WERI-Rb-1 (cell line): ENCODE measurements at regions not wholly inside any gene's neighbourhood (a gene's known extent, or its start where the extent isn't known, plus 50 kb on each side); places are given as distances from the start of the nearest gene placed in this dataset.

Experiments
- DNase-seq: peaks from one replicate; pipeline ENCODE4 v3.0.0-alpha.2; 2020
- H3K27ac ChIP-seq: fragments of 250-450 bp; sonication (Bioruptor Pico); 2 replicates; pipeline ENCODE4 v1.5.1; 2020; ENCODE audit warnings: mild to moderate bottlenecking, moderate library complexity
- H3K27me3 ChIP-seq: fragments of 250-450 bp; sonication (Bioruptor Pico); 2 replicates; pipeline ENCODE4 v1.5.1; 2021; ENCODE audit warnings: mild to moderate bottlenecking, low read depth, moderate library complexity; ENCODE audit not compliant: insufficient read depth, severe bottlenecking
- H3K36me3 ChIP-seq: fragments of 250-450 bp; sonication (Bioruptor Pico); 2 replicates; pipeline ENCODE4 v1.5.1; 2020; ENCODE audit warnings: mild to moderate bottlenecking, moderate library complexity
- H3K4me3 ChIP-seq: 2 replicates; pipeline ENCODE4 v1.5.1; 2011; ENCODE audit warnings: low read depth, mild to moderate bottlenecking, control low read depth, low read length
- H3K9me3 ChIP-seq: fragments of 250-450 bp; sonication (Bioruptor Pico); 2 replicates; pipeline ENCODE4 v1.5.1; 2021; ENCODE audit warnings: mild to moderate bottlenecking, moderate library complexity; ENCODE audit not compliant: severe bottlenecking
- TF ChIP-seq, protein P1 (sequence below): IDR thresholded peaks from 2 replicates; pipeline ENCODE4 v1.5.1; 2011; ENCODE audit warnings: low read depth, mild to moderate bottlenecking, control low read depth, inconsistent platforms, low read length

DNA sequence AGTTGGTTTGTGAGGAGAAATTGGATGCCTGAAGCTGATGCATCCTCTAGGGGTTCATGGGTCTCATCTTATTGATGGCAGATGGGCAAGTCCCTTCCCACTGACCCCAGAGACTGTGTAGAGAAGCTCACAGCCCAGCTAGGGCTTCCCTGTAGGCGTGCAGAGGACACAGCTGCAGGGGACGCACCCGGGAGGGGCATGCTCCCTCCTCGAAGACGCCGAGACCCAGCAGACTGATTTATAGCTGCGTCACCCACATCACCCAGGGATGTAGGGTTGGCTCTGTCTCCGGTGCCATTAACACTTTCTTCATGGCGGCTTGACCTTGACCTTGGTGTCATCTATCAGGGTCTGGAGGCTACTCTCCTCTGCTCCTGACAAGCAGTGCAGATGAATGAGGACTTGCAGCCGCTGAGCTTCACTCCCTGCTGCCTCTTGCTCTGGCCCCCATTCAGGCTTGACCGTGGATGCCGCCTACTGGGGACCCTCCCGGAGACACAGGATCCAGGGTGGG lies 549.7 kb downstream of the TCERG1L start:
- H3K27me3 ChIP-seq, result no peaks in the 10 kb centered on the region
- no peaks in the 10 kb centered on the region for H3K36me3 ChIP-seq
- TF ChIP-seq, protein P1, sequence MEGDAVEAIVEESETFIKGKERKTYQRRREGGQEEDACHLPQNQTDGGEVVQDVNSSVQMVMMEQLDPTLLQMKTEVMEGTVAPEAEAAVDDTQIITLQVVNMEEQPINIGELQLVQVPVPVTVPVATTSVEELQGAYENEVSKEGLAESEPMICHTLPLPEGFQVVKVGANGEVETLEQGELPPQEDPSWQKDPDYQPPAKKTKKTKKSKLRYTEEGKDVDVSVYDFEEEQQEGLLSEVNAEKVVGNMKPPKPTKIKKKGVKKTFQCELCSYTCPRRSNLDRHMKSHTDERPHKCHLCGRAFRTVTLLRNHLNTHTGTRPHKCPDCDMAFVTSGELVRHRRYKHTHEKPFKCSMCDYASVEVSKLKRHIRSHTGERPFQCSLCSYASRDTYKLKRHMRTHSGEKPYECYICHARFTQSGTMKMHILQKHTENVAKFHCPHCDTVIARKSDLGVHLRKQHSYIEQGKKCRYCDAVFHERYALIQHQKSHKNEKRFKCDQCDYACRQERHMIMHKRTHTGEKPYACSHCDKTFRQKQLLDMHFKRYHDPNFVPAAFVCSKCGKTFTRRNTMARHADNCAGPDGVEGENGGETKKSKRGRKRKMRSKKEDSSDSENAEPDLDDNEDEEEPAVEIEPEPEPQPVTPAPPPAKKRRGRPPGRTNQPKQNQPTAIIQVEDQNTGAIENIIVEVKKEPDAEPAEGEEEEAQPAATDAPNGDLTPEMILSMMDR, result no peak
- no peak overlapping the region for H3K27ac ChIP-seq
- no peak for DNase-seq
- peaks cover 4% of the 10 kb centered on the region for H3K9me3 ChIP-seq
- no peak overlapping the region for H3K4me3 ChIP-seq

DNA sequence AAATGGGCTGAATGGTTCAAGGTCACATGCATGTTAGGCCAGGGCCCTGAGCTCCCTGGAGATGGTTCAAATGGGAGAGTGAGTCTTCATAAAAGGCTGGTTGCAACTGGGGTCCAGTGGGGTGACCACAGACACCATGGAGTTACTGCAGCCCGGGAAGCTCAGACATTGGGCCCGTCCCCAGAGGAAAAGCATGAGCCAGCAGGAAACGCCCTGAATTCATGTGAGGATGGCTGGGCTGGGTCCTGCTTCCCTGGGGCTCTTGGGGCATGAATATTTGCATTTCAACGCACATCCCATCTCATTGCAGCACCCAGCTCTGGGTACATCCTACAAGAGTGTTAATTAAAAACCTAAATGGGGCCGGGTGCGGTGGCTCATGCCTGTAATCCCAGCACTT lies 549.0 kb downstream of the TCERG1L start:
- peaks cover 4% of the 10 kb centered on the region for H3K9me3 ChIP-seq

DNA sequence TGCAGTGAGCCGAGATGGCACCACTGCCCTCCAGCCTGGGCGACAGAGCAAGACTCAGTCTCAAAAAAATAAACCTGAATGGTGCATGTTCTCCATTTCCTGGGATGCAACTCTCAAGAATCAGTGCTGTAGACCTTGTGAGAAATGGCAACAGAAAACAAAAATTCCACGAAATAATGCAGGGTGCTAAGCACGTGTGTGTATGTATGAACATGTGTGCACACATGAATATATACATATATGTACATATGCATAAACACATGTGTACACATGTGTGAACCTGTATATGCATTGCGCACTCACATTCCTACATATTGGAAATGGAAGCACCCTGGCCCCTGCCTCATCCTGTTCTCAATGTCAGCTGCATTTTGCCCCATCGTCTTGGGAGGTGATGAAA lies 548.5 kb downstream of the TCERG1L start:
- no peak overlapping the region for H3K27ac ChIP-seq
- H3K36me3 ChIP-seq, result no peaks in the 10 kb centered on the region
- TF ChIP-seq, protein P1, result no peak
- peaks cover 8% of the 10 kb centered on the region for H3K9me3 ChIP-seq
- no peak for DNase-seq
- no peak overlapping the region for H3K4me3 ChIP-seq
- H3K27me3 ChIP-seq, result no peaks in the 10 kb centered on the region

More for the DNA sequence above, 549.0 kb downstream of the TCERG1L start:
- Histone ChIP-seq H3K36me3 (no peaks in the 10 kb centered on the region), H3K4me3 (no peak overlapping the region), H3K27ac (no peak overlapping the region), H3K27me3 (no peaks in the 10 kb centered on the region)
- TF ChIP-seq, protein P1, result no peak
- DNase-seq, result no peak

DNA sequence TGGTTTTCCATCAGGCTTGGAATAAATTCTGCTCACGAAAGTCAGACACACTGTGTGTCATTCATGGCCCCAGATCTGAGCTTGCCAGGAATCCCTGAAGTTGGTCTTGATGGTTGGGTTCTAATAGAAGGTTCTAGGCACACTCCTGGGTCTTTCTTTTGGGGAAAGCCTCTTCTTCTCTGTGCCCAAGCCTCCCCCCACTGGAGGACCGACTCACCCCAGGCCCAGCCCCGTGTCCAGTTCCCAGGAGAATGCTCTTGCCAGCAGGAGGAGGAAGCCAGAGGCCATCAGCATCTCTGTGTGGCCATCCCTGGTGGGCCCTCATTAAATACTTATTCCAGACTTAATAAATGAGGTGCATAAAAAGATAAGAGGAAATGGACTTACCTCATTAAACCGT lies 548.0 kb downstream of the TCERG1L start:
- DNase-seq, result no peak
- peaks cover 12% of the 10 kb centered on the region for H3K9me3 ChIP-seq
- no peak overlapping the region for H3K4me3 ChIP-seq
- no peaks in the 10 kb centered on the region for H3K36me3 ChIP-seq
- H3K27me3 ChIP-seq, result no peaks in the 10 kb centered on the region
- H3K27ac ChIP-seq, result no peak overlapping the region
- TF ChIP-seq, protein P1, result no peak

DNA sequence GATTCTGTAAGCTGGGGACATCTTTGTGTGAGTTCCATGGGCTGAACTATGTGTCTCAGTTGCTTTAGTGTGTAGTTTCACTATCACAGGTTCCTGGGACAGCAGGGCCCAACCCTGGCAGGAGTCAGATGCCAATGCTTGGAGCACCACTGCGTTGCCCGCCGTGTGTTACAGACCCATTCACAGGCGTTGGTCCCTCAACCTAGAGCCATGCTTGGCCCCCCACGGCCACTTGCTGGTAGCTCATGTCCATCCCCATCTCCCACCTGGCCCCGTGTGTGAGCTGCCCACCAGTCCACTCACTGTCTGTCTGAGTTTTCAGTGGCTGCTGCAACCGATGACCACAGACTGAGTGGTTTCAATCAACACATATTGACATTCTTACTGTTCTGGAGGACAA lies 546.9 kb downstream of the TCERG1L start:
- H3K27me3 ChIP-seq, result no peaks in the 10 kb centered on the region
- H3K9me3 ChIP-seq, result peaks cover 16% of the 10 kb centered on the region
- TF ChIP-seq, protein P1, result no peak
- no peaks in the 10 kb centered on the region for H3K36me3 ChIP-seq
- DNase-seq, result no peak
- no peak overlapping the region for H3K27ac ChIP-seq
- H3K4me3 ChIP-seq, result no peak overlapping the region

DNA sequence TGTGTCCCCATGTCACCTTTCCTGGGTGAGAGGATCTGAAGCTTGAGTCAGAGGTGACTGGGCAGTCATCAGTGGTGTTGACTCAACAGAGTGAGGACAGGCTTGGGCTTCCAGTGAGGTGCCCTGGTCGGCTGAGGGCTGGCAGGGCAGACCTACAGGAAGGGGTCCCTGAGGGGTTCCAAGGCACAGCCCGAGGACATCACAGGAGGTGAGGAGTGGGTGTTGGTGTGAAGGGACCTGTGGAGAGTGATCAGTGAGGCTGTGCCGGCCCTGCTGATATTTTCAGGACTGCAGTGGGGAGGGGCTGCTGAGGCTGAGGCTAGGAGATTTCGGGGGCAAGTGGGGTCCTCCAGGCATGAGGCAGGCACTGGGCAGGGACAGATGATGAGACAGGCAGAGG lies 545.5 kb downstream of the TCERG1L start:
- no peaks in the 10 kb centered on the region for H3K36me3 ChIP-seq
- H3K9me3 ChIP-seq, result peaks cover 16% of the 10 kb centered on the region
- no peak overlapping the region for H3K27ac ChIP-seq
- H3K27me3 ChIP-seq, result no peaks in the 10 kb centered on the region
- TF ChIP-seq, protein P1, result no peak
- H3K4me3 ChIP-seq, result no peak overlapping the region
- DNase-seq, result no peak
